Astrocyte (in vitro differentiated cells and primary cell): ENCODE measurements at regions not wholly inside any gene's neighbourhood (a gene's known extent, or its start where the extent isn't known, plus 50 kb on each side); places are given as distances from the start of the nearest gene placed in this dataset.

Source experiments
- DNase-seq: peaks from one replicate; pipeline ENCODE4 v3.0.0-alpha.2; 2010; ENCODE audit warnings: low read depth
- FAIRE-seq: peaks from 2 replicates; lab custom pipeline; 2011; peaks lifted over from hg19 to GRCh38; lab: Jason Lieb, UNC
- H2AFZ ChIP-seq: 2 replicates; pipeline ENCODE4 v1.6.0; 2012; ENCODE audit warnings: low read depth, low read length, inconsistent platforms
- H3K27ac ChIP-seq: 2 replicates; pipeline ENCODE4 v1.5.1; 2011; ENCODE audit warnings: low read depth, low read length, inconsistent platforms
- H3K27me3 ChIP-seq: 2 replicates; pipeline ENCODE4 v1.6.0; 2011; ENCODE audit warnings: low read length, inconsistent platforms; ENCODE audit not compliant: insufficient read depth
- H3K36me3 ChIP-seq: 2 replicates; pipeline ENCODE4 v1.5.1; 2011; ENCODE audit warnings: low read length, inconsistent platforms; ENCODE audit not compliant: insufficient read depth
- H3K4me1 ChIP-seq: 2 replicates; pipeline ENCODE4 v1.5.1; 2011; ENCODE audit warnings: low read length, inconsistent platforms; ENCODE audit not compliant: insufficient read depth
- H3K4me2 ChIP-seq: 2 replicates; pipeline ENCODE4 v1.6.0; 2012; ENCODE audit warnings: low read length, inconsistent platforms
- H3K4me3 ChIP-seq: 2 replicates; pipeline ENCODE4 v1.5.1; 2011; ENCODE audit warnings: low read depth, mild to moderate bottlenecking, low read length, inconsistent platforms; ENCODE audit not compliant: insufficient read depth
- H3K79me2 ChIP-seq: 2 replicates; pipeline ENCODE4 v1.6.0; 2012; ENCODE audit warnings: mild to moderate bottlenecking, low read length, inconsistent platforms; ENCODE audit not compliant: insufficient read depth
- H3K9ac ChIP-seq: 2 replicates; pipeline ENCODE4 v1.6.0; 2012; ENCODE audit warnings: mild to moderate bottlenecking, low read length, inconsistent platforms
- H3K9me3 ChIP-seq: 2 replicates; pipeline ENCODE4 v1.5.1; 2012; ENCODE audit warnings: low read depth, mild to moderate bottlenecking, low read length, inconsistent platforms; ENCODE audit not compliant: insufficient read depth
- H4K20me1 ChIP-seq: 2 replicates; pipeline ENCODE4 v1.6.0; 2012; ENCODE audit warnings: low read length, inconsistent platforms; ENCODE audit not compliant: insufficient read depth
- H3K27ac Mint-ChIP-seq: one replicate; pipeline ENCODE4 v1.8.0; 2021; ENCODE audit warnings: mild to moderate bottlenecking, mixed read lengths; ENCODE audit not compliant: unreplicated experiment
- H3K27me3 Mint-ChIP-seq: one replicate; pipeline ENCODE4 v1.8.0; 2021; ENCODE audit warnings: low read depth, mixed read lengths; ENCODE audit not compliant: unreplicated experiment
- H3K36me3 Mint-ChIP-seq: one replicate; pipeline ENCODE4 v1.8.0; 2021; ENCODE audit warnings: low read depth, mixed read lengths; ENCODE audit not compliant: unreplicated experiment
- H3K4me1 Mint-ChIP-seq: one replicate; pipeline ENCODE4 v1.8.0; 2021; ENCODE audit warnings: low read depth, mixed read lengths; ENCODE audit not compliant: unreplicated experiment
- H3K4me3 Mint-ChIP-seq: one replicate; pipeline ENCODE4 v1.8.0; 2021; ENCODE audit warnings: mild to moderate bottlenecking, moderate library complexity, mixed read lengths; ENCODE audit not compliant: unreplicated experiment
- H3K9me3 Mint-ChIP-seq: one replicate; pipeline ENCODE4 v1.8.0; 2021; ENCODE audit warnings: mild to moderate bottlenecking, mixed read lengths; ENCODE audit not compliant: unreplicated experiment
- CTCF ChIP-seq: IDR thresholded peaks from 2 replicates; pipeline ENCODE4 v1.5.1; 2011; ENCODE audit warnings: low read depth, mild to moderate bottlenecking, inconsistent platforms, low read length, moderate library complexity; ENCODE audit not compliant: insufficient read depth
- EZH2 ChIP-seq: IDR thresholded peaks from 2 replicates; pipeline ENCODE4 v1.6.1; 2012; ENCODE audit warnings: mild to moderate bottlenecking, low read length, inconsistent platforms; ENCODE audit not compliant: insufficient read depth

GRCh38 chr13:111064661-111065060 is 50.4 kb upstream of the ARHGEF7 start:
- Histone ChIP-seq H3K4me1 (peaks cover 4% of the 10 kb centered on the region), H4K20me1 (no peaks in the 10 kb centered on the region), H2AFZ (no peak overlapping the region), H3K9ac (no peak overlapping the region), H3K27ac (no peak overlapping the region), H3K4me3 (no peak overlapping the region), H3K27me3 (peaks cover 11% of the 10 kb centered on the region), H3K4me2 (no peak overlapping the region), H3K79me2 (no peaks in the 10 kb centered on the region), H3K9me3 (no peaks in the 10 kb centered on the region), H3K36me3 (no peaks in the 10 kb centered on the region)
- DNase-seq = no peak
- FAIRE-seq = no peak
- Mint-ChIP-seq H3K4me1 (peaks cover 3% of the 10 kb centered on the region), H3K27me3 (peaks cover 26% of the 10 kb centered on the region), H3K9me3 (peaks cover 4% of the 10 kb centered on the region), H3K27ac (no peak overlapping the region), H3K36me3 (no peaks in the 10 kb centered on the region), H3K4me3 (no peak overlapping the region)
- no peak for TF ChIP-seq EZH2
- no peak for TF ChIP-seq CTCF

GRCh38 chr13:111062966-111063365 is 52.1 kb upstream of the ARHGEF7 start:
- Histone ChIP-seq H3K4me2 (no peak overlapping the region), H3K27ac (no peak overlapping the region), H3K27me3 (peaks cover 8% of the 10 kb centered on the region), H2AFZ (no peak overlapping the region), H3K79me2 (no peaks in the 10 kb centered on the region), H3K36me3 (no peaks in the 10 kb centered on the region), H3K9me3 (peaks cover 3% of the 10 kb centered on the region), H3K4me1 (peaks cover 4% of the 10 kb centered on the region), H4K20me1 (no peaks in the 10 kb centered on the region), H3K4me3 (no peak overlapping the region), H3K9ac (no peak overlapping the region)
- FAIRE-seq (no peak), DNase-seq (no peak)
- Mint-ChIP-seq H3K4me1 (peaks cover 6% of the 10 kb centered on the region), H3K27ac (no peak overlapping the region), H3K4me3 (no peak overlapping the region), H3K27me3 (peaks cover 20% of the 10 kb centered on the region), H3K36me3 (no peaks in the 10 kb centered on the region), H3K9me3 (peaks cover 17% of the 10 kb centered on the region)
- no peak for TF ChIP-seq EZH2
- no peak for TF ChIP-seq CTCF

- H3K36me3 Mint-ChIP-seq = no peaks in the 10 kb centered on the region
- Histone ChIP-seq H3K9ac (no peak overlapping the region), H4K20me1 (no peaks in the 10 kb centered on the region), H3K4me1 (peaks cover 1% of the 10 kb centered on the region), H2AFZ (no peak overlapping the region), H3K9me3 (peaks cover 3% of the 10 kb centered on the region), H3K4me2 (no peak overlapping the region), H3K36me3 (no peaks in the 10 kb centered on the region), H3K27ac (no peak overlapping the region), H3K4me3 (no peak overlapping the region), H3K79me2 (no peaks in the 10 kb centered on the region), H3K27me3 (peaks cover 8% of the 10 kb centered on the region)
- no peak overlapping the region for H3K27ac Mint-ChIP-seq
- DNase-seq (no peak), FAIRE-seq (no peak)
- peaks cover 18% of the 10 kb centered on the region for H3K9me3 Mint-ChIP-seq
- H3K4me3 Mint-ChIP-seq = no peak overlapping the region
- TF ChIP-seq EZH2 (no peak), CTCF (no peak)
- H3K4me1 Mint-ChIP-seq = peaks cover 6% of the 10 kb centered on the region
- peaks cover 18% of the 10 kb centered on the region for H3K27me3 Mint-ChIP-seq
These were observed 52.8 kb upstream of the ARHGEF7 start for GRCh38 chr13:111062305-111062704.
